DOHH2 (cell line): ENCODE measurements at regions not wholly inside any gene's neighbourhood (a gene's known extent, or its start where the extent isn't known, plus 50 kb on each side); places are given as distances from the start of the nearest gene placed in this dataset.

Experiments used
- EZH2phosphoT487 ChIP-seq: fragments of 200-600 bp; sonication (generic); IDR thresholded peaks from 2 replicates; pipeline ENCODE4 v1.6.1; 2017; ENCODE audit warnings: borderline replicate concordance, mild to moderate bottlenecking, antibody characterized with exemption, low read length, moderate library complexity, mixed read lengths
- TF ChIP-seq, protein P1 (sequence below): fragments of 200-600 bp; sonication (generic); IDR thresholded peaks from one replicate; pipeline ENCODE4 v1.5.1; 2014; ENCODE audit warnings: antibody characterized with exemption, mild to moderate bottlenecking, low read depth, low read length; ENCODE audit not compliant: poor library complexity, severe bottlenecking

DNA sequence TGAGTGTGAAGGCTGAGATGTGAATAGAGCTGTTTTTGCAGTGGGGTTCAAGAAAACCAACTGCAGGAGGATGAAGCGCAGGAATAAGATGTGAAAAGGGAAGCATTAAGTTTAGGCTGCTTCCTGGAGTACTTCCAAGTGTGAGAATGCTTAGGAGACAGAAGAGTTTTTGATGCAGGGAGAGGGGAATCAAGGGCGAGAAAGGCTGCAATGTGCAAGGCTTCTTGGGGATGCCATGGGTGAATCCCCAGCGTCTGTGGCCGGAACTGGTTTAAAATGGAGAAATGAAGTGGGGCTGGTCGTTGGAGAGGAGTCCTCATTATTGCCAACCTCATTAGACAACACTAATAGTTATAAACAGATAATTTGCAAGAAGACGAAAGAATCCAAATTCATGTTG, 764.9 kb downstream of the LIG4 start:
- TF ChIP-seq, protein P1, sequence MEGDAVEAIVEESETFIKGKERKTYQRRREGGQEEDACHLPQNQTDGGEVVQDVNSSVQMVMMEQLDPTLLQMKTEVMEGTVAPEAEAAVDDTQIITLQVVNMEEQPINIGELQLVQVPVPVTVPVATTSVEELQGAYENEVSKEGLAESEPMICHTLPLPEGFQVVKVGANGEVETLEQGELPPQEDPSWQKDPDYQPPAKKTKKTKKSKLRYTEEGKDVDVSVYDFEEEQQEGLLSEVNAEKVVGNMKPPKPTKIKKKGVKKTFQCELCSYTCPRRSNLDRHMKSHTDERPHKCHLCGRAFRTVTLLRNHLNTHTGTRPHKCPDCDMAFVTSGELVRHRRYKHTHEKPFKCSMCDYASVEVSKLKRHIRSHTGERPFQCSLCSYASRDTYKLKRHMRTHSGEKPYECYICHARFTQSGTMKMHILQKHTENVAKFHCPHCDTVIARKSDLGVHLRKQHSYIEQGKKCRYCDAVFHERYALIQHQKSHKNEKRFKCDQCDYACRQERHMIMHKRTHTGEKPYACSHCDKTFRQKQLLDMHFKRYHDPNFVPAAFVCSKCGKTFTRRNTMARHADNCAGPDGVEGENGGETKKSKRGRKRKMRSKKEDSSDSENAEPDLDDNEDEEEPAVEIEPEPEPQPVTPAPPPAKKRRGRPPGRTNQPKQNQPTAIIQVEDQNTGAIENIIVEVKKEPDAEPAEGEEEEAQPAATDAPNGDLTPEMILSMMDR: no peak
- TF ChIP-seq EZH2phosphoT487: no peak
